Gastrocnemius medialis (tissue), 4 donors: ENCODE measurements at regions not wholly inside any gene's neighbourhood (a gene's known extent, or its start where the extent isn't known, plus 50 kb on each side); places are given as distances from the start of the nearest gene placed in this dataset.

Experiments used
- ATAC-seq, 2 donors: fragments of 150-250 bp; one replicate each; pipeline ENCODE4 v1.9.1; 2016
- DNase-seq, 2 donors: peaks; one replicate each; pipeline ENCODE4 v3.0.0-alpha.2; 2019
- H3K27ac ChIP-seq, 4 donors: fragments of 200-600 bp; sonication (generic); 1 replicate in 1 of 4; 2 replicates in 3 of 4; pipeline ENCODE4 v1.5.1; 2016 to 2018; ENCODE audit warnings: mild to moderate bottlenecking in 2 of 4, moderate library complexity in 1 of 4
- H3K27me3 ChIP-seq, 3 donors: fragments of 200-600 bp; sonication (generic) in 2 of 3; 1 replicate in 1 of 3; 2 replicates in 2 of 3; pipeline versions ENCODE4 v1.5.1 to v1.6.0; 2016 to 2019; ENCODE audit warnings: mild to moderate bottlenecking in 1 of 3, moderate library complexity in 1 of 3
- H3K36me3 ChIP-seq, 2 donors: fragments of 200-600 bp; sonication (generic) in 1 of 2; one replicate each; pipeline ENCODE4 v1.5.1; 2017 to 2018
- H3K4me1 ChIP-seq, 2 donors: fragments of 200-600 bp; sonication (generic) in 1 of 2; one replicate each; pipeline ENCODE4 v1.5.1; 2016 to 2017; ENCODE audit warnings: mild to moderate bottlenecking in 2 of 2
- H3K4me3 ChIP-seq, 4 donors: fragments of 200-600 bp; sonication (generic) in 3 of 4; 1 replicate in 1 of 4; 2 replicates in 3 of 4; pipeline ENCODE4 v1.5.1; 2016 to 2019; ENCODE audit warnings: mild to moderate bottlenecking in 2 of 4
- H3K9me3 ChIP-seq, 3 donors: fragments of 200-600 bp; sonication (generic) in 2 of 3; 1 replicate in 1 of 3; 2 replicates in 2 of 3; pipeline ENCODE4 v1.5.1; 2016 to 2019
- POLR2A ChIP-seq, 2 donors: fragments of 450-650 bp; IDR thresholded peaks; one replicate each; pipeline ENCODE4 v1.6.1; 2017; ENCODE audit warnings: antibody characterized with exemption in 2 of 2, mild to moderate bottlenecking in 2 of 2, moderate library complexity in 2 of 2
- in situ Hi-C, 4 donors: fragments of 200-750 bp; cut with MboI; loops; one replicate each; pipeline versions ENCODE4 v1.15.0 to v1.8.0; 2017; ENCODE audit warnings: low sequenced_read_pairs in 4 of 4
- intact Hi-C: fragments of 100-400 bp; cut with DNase I; formaldehyde crosslinking; loops from one replicate; pipeline ENCODE4 v1.15.1; 2023; ENCODE audit warnings: low total_unique reads
- TF ChIP-seq, protein P1 (sequence below), 5 experiments: fragments of 450-650 bp in 3 of 5; fragments of 200-600 bp in 2 of 5; sonication (generic) in 2 of 5; IDR thresholded peaks in 4 of 5; conservative IDR thresholded peaks in 1 of 5; 1 replicate in 4 of 5; 2 replicates in 1 of 5; pipeline ENCODE4 v1.5.1; 2016 to 2019; ENCODE audit warnings: antibody characterized with exemption in 5 of 5, mild to moderate bottlenecking in 3 of 5, moderate library complexity in 3 of 5

DNA sequence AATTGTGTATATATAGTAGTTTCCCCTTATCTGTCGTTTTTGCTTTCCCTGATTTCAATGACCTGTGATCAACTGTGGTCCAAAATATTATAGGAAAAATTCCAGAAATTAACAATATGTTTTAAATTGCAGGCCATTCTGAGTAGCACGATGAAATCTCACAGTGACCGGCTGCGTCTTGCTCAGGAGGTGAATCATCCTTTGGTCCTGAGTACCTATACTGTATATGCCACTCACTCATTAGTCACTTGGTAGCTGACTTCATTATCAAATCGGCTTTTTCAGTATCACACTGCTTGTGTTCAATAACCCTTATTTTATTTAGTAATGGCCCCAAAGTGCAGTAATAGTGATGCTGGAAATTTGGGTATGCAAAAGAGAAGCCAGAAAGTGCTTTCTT, 728.3 kb upstream of the EYS start:
- ATAC-seq (no peak), DNase-seq (no peak)
- Histone ChIP-seq H3K9me3 (peaks cover 0 to 2% (median 0%) of the 10 kb centered on the region in 3 donors), H3K36me3 (no peaks in the 10 kb centered on the region), H3K4me1 (no peaks in the 10 kb centered on the region), H3K27ac (no peak overlapping the region), H3K4me3 (no peak overlapping the region), H3K27me3 (no peaks in the 10 kb centered on the region)
- intact Hi-C loops = no loop called here
- in situ Hi-C loops = no loop called here
- no peak for TF ChIP-seq POLR2A (IDR thresholded peaks at IDR 0.05)
- TF ChIP-seq, protein P1, sequence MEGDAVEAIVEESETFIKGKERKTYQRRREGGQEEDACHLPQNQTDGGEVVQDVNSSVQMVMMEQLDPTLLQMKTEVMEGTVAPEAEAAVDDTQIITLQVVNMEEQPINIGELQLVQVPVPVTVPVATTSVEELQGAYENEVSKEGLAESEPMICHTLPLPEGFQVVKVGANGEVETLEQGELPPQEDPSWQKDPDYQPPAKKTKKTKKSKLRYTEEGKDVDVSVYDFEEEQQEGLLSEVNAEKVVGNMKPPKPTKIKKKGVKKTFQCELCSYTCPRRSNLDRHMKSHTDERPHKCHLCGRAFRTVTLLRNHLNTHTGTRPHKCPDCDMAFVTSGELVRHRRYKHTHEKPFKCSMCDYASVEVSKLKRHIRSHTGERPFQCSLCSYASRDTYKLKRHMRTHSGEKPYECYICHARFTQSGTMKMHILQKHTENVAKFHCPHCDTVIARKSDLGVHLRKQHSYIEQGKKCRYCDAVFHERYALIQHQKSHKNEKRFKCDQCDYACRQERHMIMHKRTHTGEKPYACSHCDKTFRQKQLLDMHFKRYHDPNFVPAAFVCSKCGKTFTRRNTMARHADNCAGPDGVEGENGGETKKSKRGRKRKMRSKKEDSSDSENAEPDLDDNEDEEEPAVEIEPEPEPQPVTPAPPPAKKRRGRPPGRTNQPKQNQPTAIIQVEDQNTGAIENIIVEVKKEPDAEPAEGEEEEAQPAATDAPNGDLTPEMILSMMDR (IDR thresholded peaks at IDR 0.05 in 4 of 5, conservative IDR thresholded peaks at IDR 0.05 in 1 of 5) = no peak

DNA sequence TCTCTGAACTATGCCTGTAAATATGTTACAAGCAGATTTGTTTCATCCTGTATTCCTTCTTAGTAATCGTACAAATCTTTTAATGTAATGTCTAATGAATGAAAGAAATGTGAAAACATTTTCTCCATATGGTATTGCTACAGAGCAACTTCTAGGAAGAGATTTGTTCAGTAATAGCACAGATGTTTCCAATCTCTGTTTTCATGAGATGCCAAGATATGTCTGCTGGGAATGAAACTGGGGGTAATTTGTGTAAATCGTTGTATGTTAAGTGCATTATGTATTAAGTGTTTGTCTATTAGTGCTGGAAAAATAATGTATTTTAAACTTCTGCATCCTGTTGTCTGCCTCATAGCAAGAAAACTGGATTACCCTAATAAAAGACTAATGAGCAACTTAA, 722.2 kb upstream of the EYS start:
- in situ Hi-C loops (no loop called here), intact Hi-C loops (no loop called here)
- ATAC-seq = no peak
- Histone ChIP-seq H3K9me3 (no peaks in the 10 kb centered on the region), H3K4me3 (no peak overlapping the region), H3K27ac (no peak overlapping the region), H3K36me3 (no peaks in the 10 kb centered on the region), H3K27me3 (no peaks in the 10 kb centered on the region), H3K4me1 (no peaks in the 10 kb centered on the region)
- DNase-seq = no peak
- TF ChIP-seq, protein P1 (IDR thresholded peaks at IDR 0.05 in 4 of 5, conservative IDR thresholded peaks at IDR 0.05 in 1 of 5) = no peak

DNA sequence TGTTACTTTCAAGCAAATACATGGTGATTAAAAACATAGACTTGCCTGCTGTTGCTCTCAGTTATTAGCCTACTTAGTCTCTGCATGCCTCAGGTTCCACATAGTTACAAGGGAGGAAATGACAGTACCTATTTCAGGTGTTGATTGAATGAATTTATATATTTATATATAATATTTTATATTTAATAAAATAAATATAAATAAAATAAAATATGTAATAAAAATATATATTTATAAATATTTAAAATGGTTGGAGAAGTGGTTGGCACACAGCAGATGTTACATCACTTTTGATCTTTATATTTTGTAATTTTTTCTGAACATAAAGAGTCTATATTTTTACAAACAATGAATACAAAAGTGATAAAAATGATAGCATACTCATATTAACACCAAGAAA, 716.0 kb upstream of the EYS start:
- no peak for ATAC-seq
- H3K27ac ChIP-seq = no peak overlapping the region

DNA sequence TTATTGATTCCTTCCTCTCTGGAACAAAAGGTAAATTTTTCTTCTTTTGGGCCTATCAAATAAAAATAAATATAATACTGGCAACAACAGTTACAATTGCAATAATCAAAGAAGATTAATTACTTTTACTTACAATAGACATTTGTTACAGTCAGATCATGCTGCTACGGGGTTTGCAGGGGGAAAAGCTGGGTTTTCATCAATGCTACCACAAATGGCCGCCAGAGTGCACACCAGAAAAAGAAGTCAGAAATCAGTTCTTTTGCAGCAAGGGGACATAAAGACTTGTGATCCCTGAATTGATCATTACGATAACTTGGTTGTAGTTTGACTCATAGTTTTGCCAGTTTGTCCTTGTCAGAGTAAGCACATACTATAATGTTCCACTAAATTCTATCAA, 714.5 kb upstream of the EYS start:
- Histone ChIP-seq H3K27ac (no peak overlapping the region), H3K4me1 (no peaks in the 10 kb centered on the region), H3K4me3 (no peak overlapping the region), H3K27me3 (no peaks in the 10 kb centered on the region), H3K9me3 (no peaks in the 10 kb centered on the region), H3K36me3 (no peaks in the 10 kb centered on the region)
- DNase-seq (no peak), ATAC-seq (no peak)
- intact Hi-C loops (no loop called here), in situ Hi-C loops (no loop called here)
- TF ChIP-seq, protein P1 (IDR thresholded peaks at IDR 0.05 in 4 of 5, conservative IDR thresholded peaks at IDR 0.05 in 1 of 5) = no peak
- no peak for TF ChIP-seq POLR2A (IDR thresholded peaks at IDR 0.05)

More for the DNA sequence above, 716.0 kb upstream of the EYS start:
- no peaks in the 10 kb centered on the region for H3K4me1 ChIP-seq
- DNase-seq = no peak
- H3K27me3 ChIP-seq = no peaks in the 10 kb centered on the region
- TF ChIP-seq POLR2A (IDR thresholded peaks at IDR 0.05) = no peak
- TF ChIP-seq, protein P1 (IDR thresholded peaks at IDR 0.05 in 4 of 5, conservative IDR thresholded peaks at IDR 0.05 in 1 of 5) = no peak
- H3K4me3 ChIP-seq = no peak overlapping the region
- no peaks in the 10 kb centered on the region for H3K9me3 ChIP-seq
- in situ Hi-C loops = no loop called here
- no peaks in the 10 kb centered on the region for H3K36me3 ChIP-seq
- intact Hi-C loops = no loop called here

DNA sequence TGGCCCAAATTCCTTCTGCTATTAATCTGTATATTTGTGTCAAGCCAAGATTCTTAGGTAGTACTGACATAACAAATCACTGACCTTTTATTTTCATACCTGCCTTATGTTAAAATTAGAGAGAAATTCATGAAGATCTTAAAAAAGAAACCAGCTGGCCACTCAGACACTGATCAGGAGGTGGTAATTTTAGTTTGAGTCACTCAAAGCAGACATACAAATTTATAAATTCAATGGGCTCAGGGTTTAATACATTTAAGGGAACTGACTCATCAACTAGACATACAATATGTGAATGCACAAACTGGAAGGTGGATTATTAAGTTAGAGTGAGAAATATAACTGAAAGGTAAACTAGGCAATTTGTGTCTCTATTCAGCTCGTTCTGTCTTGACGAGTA, 711.9 kb upstream of the EYS start:
- TF ChIP-seq POLR2A (IDR thresholded peaks at IDR 0.05) = no peak
- TF ChIP-seq, protein P1 (IDR thresholded peaks at IDR 0.05 in 4 of 5, conservative IDR thresholded peaks at IDR 0.05 in 1 of 5) = no peak
- no peaks in the 10 kb centered on the region for H3K4me1 ChIP-seq
- DNase-seq (no peak), ATAC-seq (no peak)
- intact Hi-C loops = no loop called here
- H3K9me3 ChIP-seq = no peaks in the 10 kb centered on the region
- no peak overlapping the region for H3K4me3 ChIP-seq
- in situ Hi-C loops = no loop called here
- no peaks in the 10 kb centered on the region for H3K36me3 ChIP-seq
- H3K27ac ChIP-seq = no peak overlapping the region
- H3K27me3 ChIP-seq = no peaks in the 10 kb centered on the region
